Caco-2 (cell line): ENCODE measurements at regions not wholly inside any gene's neighbourhood (a gene's known extent, or its start where the extent isn't known, plus 50 kb on each side); places are given as distances from the start of the nearest gene placed in this dataset.
"Not testable (repeated sequence)": the region's sequence is repeated elsewhere in the genome, so short reads cannot be mapped to it uniquely, and the experiment has no call there.

Experiments
- BruUV-seq: library from RNA; stranded (reverse); fragments of 400-500 nt; replicated peaks from 2 replicates; lab custom pipeline; 2021; lab: Mats Ljungman, UMichigan
- CTCF ChIA-PET: fragments of 300-600 bp; sonication (Branson Sonifier 250); formaldehyde crosslinking; loops from one replicate; lab custom pipeline; 2022; ENCODE audit warnings: antibody characterized with exemption; lab: Charles Lee
- POLR2A ChIA-PET: fragments of 300-600 bp; sonication (Branson Sonifier 250); formaldehyde crosslinking; loops from one replicate; lab custom pipeline; 2022; ENCODE audit warnings: antibody characterized with exemption; lab: Charles Lee
- DNase-seq, 2 experiments: peaks; one replicate each; pipeline versions ENCODE4 v3.0.0 to v3.0.0-alpha.2; 2020 to 2022
- H3K27me3 ChIP-seq: replicated peaks from 2 replicates; pipeline ENCODE4 v1.6.0; 2011; ENCODE audit warnings: low read length; ENCODE audit not compliant: control insufficient read depth, insufficient read depth
- H3K36me3 ChIP-seq: 2 replicates; pipeline ENCODE4 v1.5.1; 2011; ENCODE audit warnings: low read length; ENCODE audit not compliant: control insufficient read depth, insufficient read depth
- H3K4me1 ChIP-seq: fragments of 250-450 bp; sonication (Bioruptor Pico); 2 replicates; pipeline ENCODE4 v1.5.1; 2020; ENCODE audit warnings: mild to moderate bottlenecking
- H3K4me3 ChIP-seq: 2 replicates; pipeline ENCODE4 v1.5.1; 2011; ENCODE audit warnings: low read depth, mild to moderate bottlenecking, control low read depth, low read length
- H3K9me3 ChIP-seq: fragments of 250-450 bp; sonication (Bioruptor Pico); 2 replicates; pipeline ENCODE4 v1.5.1; 2020; ENCODE audit warnings: mild to moderate bottlenecking, moderate library complexity
- H3K27ac Mint-ChIP-seq: one replicate; pipeline ENCODE4 v1.8.0; 2022; ENCODE audit warnings: mixed read lengths; ENCODE audit not compliant: unreplicated experiment
- H3K27me3 Mint-ChIP-seq: one replicate; pipeline ENCODE4 v1.8.0; 2022; ENCODE audit warnings: mixed read lengths; ENCODE audit not compliant: insufficient read depth, unreplicated experiment
- H3K36me3 Mint-ChIP-seq: one replicate; pipeline ENCODE4 v1.8.0; 2022; ENCODE audit warnings: mild to moderate bottlenecking, mixed read lengths; ENCODE audit not compliant: insufficient read depth, unreplicated experiment
- H3K4me1 Mint-ChIP-seq: one replicate; pipeline ENCODE4 v1.8.0; 2022; ENCODE audit warnings: low read depth, mixed read lengths; ENCODE audit not compliant: unreplicated experiment
- H3K4me3 Mint-ChIP-seq: one replicate; pipeline ENCODE4 v1.8.0; 2022; ENCODE audit warnings: mild to moderate bottlenecking, moderate library complexity, mixed read lengths; ENCODE audit not compliant: unreplicated experiment
- H3K9me3 Mint-ChIP-seq: one replicate; pipeline ENCODE4 v1.8.0; 2022; ENCODE audit warnings: mixed read lengths; ENCODE audit not compliant: unreplicated experiment
- CTCF ChIP-seq, 2 experiments: fragments of 200-600 bp in 1 of 2; IDR thresholded peaks; 1 replicate in 1 of 2; 2 replicates in 1 of 2; pipeline versions ENCODE4 v1.5.1 to v1.8.0; 2011 to 2022; ENCODE audit warnings: antibody characterized with exemption in 1 of 2, control low read depth in 1 of 2, inconsistent platforms in 1 of 2, low read depth in 1 of 2, low read length in 1 of 2, mild to moderate bottlenecking in 1 of 2, moderate library complexity in 1 of 2; ENCODE audit not compliant: insufficient read depth in 1 of 2, severe bottlenecking in 1 of 2, unreplicated experiment in 1 of 2
- intact Hi-C: fragments of 100-400 bp; cut with micrococcal nuclease; formaldehyde crosslinking; loops from one replicate; pipeline ENCODE4 v1.10.0; 2022; ENCODE audit not compliant: unreplicated experiment

GRCh38 chr6:71360556-71361335 lies 72.1 kb downstream of the OGFRL1 start:
- H3K36me3 Mint-ChIP-seq, H3K4me1 Mint-ChIP-seq, H3K4me1 ChIP-seq, H3K27me3 ChIP-seq, H3K9me3 Mint-ChIP-seq, intact Hi-C loops, H3K36me3 ChIP-seq, POLR2A ChIA-PET, H3K4me3 Mint-ChIP-seq, H3K4me3 ChIP-seq, H3K9me3 ChIP-seq, DNase-seq, BruUV-seq, CTCF ChIA-PET, H3K27ac Mint-ChIP-seq: not testable (repeated sequence)
- peaks cover 14% of the 10 kb centered on the region for H3K27me3 Mint-ChIP-seq

GRCh38 chr6:71364889-71365542 lies 76.4 kb downstream of the OGFRL1 start:
- no TSS peak for BruUV-seq
- Histone ChIP-seq H3K27me3 (no peaks in the 10 kb centered on the region), H3K4me3 (no peak overlapping the region), H3K36me3 (no peaks in the 10 kb centered on the region), H3K9me3 (no peaks in the 10 kb centered on the region), H3K4me1 (peaks cover 11% of the 10 kb centered on the region; the same call in 1 of the 2 replicates)
- intact Hi-C loops = no loop called here
- Mint-ChIP-seq H3K36me3 (no peaks in the 10 kb centered on the region), H3K4me3 (no peak overlapping the region), H3K27ac (no peak overlapping the region), H3K27me3 (peaks cover under 1% of the 10 kb centered on the region), H3K4me1 (no peaks in the 10 kb centered on the region), H3K9me3 (peaks cover 4% of the 10 kb centered on the region)
- no peak for TF ChIP-seq CTCF (IDR thresholded peaks at IDR 0.05; ENCODE audit: insufficient read depth in 1 of 2, low read depth in 1 of 2, low read length in 1 of 2, severe bottlenecking in 1 of 2, unreplicated experiment in 1 of 2)
- ChIA-PET POLR2A (no interaction called here), CTCF (no interaction called here)
- DNase-seq = no peak

- Histone ChIP-seq H3K4me3 (no peak overlapping the region), H3K36me3 (no peaks in the 10 kb centered on the region), H3K9me3 (no peaks in the 10 kb centered on the region), H3K27me3 (no peaks in the 10 kb centered on the region), H3K4me1 (peaks cover 11% of the 10 kb centered on the region; the same call in 1 of the 2 replicates)
- intact Hi-C loops = no loop called here
- BruUV-seq = no TSS peak
- CTCF ChIA-PET = interaction anchor here (0.6 kb wide), 1 partner anchor 148 kb away, joined by 8 read pairs; no protein-coding TSS in a partner anchor
- POLR2A ChIA-PET = no interaction called here
- Mint-ChIP-seq H3K27ac (no peak overlapping the region), H3K4me1 (no peaks in the 10 kb centered on the region), H3K27me3 (no peaks in the 10 kb centered on the region), H3K4me3 (no peak overlapping the region), H3K9me3 (no peaks in the 10 kb centered on the region), H3K36me3 (no peaks in the 10 kb centered on the region)
- no peak for TF ChIP-seq CTCF (IDR thresholded peaks at IDR 0.05; ENCODE audit: insufficient read depth in 1 of 2, low read depth in 1 of 2, low read length in 1 of 2, severe bottlenecking in 1 of 2, unreplicated experiment in 1 of 2)
- no peak for DNase-seq
Observed at GRCh38 chr6:71367756-71368155, 79.1 kb downstream of the OGFRL1 start.
